HEK293T (cell line): ENCODE measurements at regions not wholly inside any gene's neighbourhood (a gene's known extent, or its start where the extent isn't known, plus 50 kb on each side); places are given as distances from the start of the nearest gene placed in this dataset.

ENCODE experiments used
- CTCF ChIA-PET: fragments of 350-600 bp; formaldehyde crosslinking; extraction: SDS; loops from one replicate; lab custom pipeline; 2021; ENCODE audit warnings: antibody characterized with exemption, inconsistent platforms; lab: Yijun Ruan, JAX
- POLR2A ChIA-PET: fragments of 350-600 bp; formaldehyde crosslinking; extraction: SDS; loops from one replicate; lab custom pipeline; 2020; ENCODE audit warnings: antibody characterized with exemption, inconsistent platforms; lab: Yijun Ruan, JAX
- DNase-seq: peaks from one replicate; pipeline ENCODE4 v3.0.0; 2012; ENCODE audit warnings: mixed read lengths; ENCODE audit errors: extremely low spot score
- ARNT ChIP-seq: fragments of 450-650 bp; IDR thresholded peaks from 2 replicates; pipeline ENCODE4 v1.6.1; 2017; ENCODE audit warnings: mild to moderate bottlenecking
- BHLHE40 ChIP-seq: fragments of 450-650 bp; IDR thresholded peaks from 2 replicates; pipeline ENCODE4 v1.6.1; 2016; ENCODE audit warnings: mild to moderate bottlenecking, moderate library complexity, borderline replicate concordance
- CTBP1 ChIP-seq: fragments of 450-650 bp; IDR thresholded peaks from 2 replicates; pipeline ENCODE4 v1.6.1; 2016; ENCODE audit warnings: borderline replicate concordance
- ELF4 ChIP-seq: fragments of 450-650 bp; IDR thresholded peaks from 2 replicates; pipeline ENCODE4 v1.6.1; 2017; ENCODE audit warnings: antibody characterized with exemption
- FOXA1 ChIP-seq: fragments of 450-650 bp; IDR thresholded peaks from 2 replicates; pipeline ENCODE4 v1.6.1; 2016; ENCODE audit warnings: mild to moderate bottlenecking
- FOXK2 ChIP-seq: fragments of 450-650 bp; IDR thresholded peaks from 2 replicates; pipeline ENCODE4 v1.6.1; 2016; ENCODE audit warnings: mild to moderate bottlenecking
- FOXM1 ChIP-seq: fragments of 450-650 bp; IDR thresholded peaks from 2 replicates; pipeline ENCODE4 v1.6.1; 2017; ENCODE audit warnings: mild to moderate bottlenecking, borderline replicate concordance
- HDGF ChIP-seq: fragments of 450-650 bp; IDR thresholded peaks from 2 replicates; pipeline ENCODE4 v1.6.1; 2017; ENCODE audit warnings: antibody characterized with exemption, borderline replicate concordance
- L3MBTL2 ChIP-seq: fragments of 450-650 bp; conservative IDR thresholded peaks from 2 replicates; pipeline ENCODE4 v1.6.1; 2016; ENCODE audit warnings: mild to moderate bottlenecking
- LEF1 ChIP-seq: fragments of 450-650 bp; IDR thresholded peaks from 2 replicates; pipeline ENCODE4 v1.6.1; 2017; ENCODE audit warnings: mild to moderate bottlenecking, borderline replicate concordance
- NFRKB ChIP-seq: fragments of 450-650 bp; IDR thresholded peaks from 2 replicates; pipeline ENCODE4 v1.6.1; 2016; ENCODE audit warnings: mild to moderate bottlenecking, moderate library complexity
- PKNOX1 ChIP-seq: fragments of 450-650 bp; IDR thresholded peaks from 2 replicates; pipeline ENCODE4 v1.6.1; 2016
- SP1 ChIP-seq: fragments of 450-650 bp; IDR thresholded peaks from 2 replicates; pipeline ENCODE4 v1.6.1; 2017
- SUZ12 ChIP-seq: fragments of 450-650 bp; IDR thresholded peaks from 2 replicates; pipeline ENCODE4 v1.6.1; 2016; ENCODE audit warnings: mild to moderate bottlenecking
- TARDBP ChIP-seq: fragments of 450-650 bp; IDR thresholded peaks from 2 replicates; pipeline ENCODE4 v1.6.1; 2016
- ZNF384 ChIP-seq: fragments of 450-650 bp; IDR thresholded peaks from 2 replicates; pipeline ENCODE4 v1.6.1; 2016

DNA sequence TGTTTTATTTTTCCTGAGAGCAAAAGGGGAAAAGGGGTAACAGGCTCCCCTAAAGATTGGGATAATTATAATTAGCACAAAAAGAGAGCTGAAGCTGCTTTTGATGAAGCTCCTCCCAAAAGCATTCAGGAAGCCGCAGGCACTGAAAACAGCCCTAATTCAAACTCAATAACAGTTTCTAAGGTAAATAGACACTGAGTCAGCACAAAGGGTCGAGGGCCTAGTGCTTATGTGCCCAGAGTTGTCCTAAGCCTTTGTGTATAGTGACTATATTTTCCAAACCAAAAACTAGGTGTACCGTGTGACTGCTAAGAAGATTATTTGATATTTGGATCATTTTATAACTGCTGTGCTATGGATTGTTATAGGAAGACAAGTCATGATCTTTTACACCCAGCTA is 67.7 kb downstream of the HMHB1 start:
- CTCF ChIA-PET: interaction anchor here (1.6 kb wide), 1 partner anchor 14 kb away, joined by 3 read pairs; no protein-coding TSS in a partner anchor
- POLR2A ChIA-PET: no interaction called here
- no peak for DNase-seq
- TF ChIP-seq PKNOX1 (no peak), SUZ12 (no peak), ARNT (no peak), BHLHE40 (no peak), SP1 (no peak), HDGF (no peak), FOXM1 (no peak)

GRCh38 chr5:143880178-143880577 is 68.2 kb downstream of the HMHB1 start:
- no peak for DNase-seq
- CTCF ChIA-PET: interaction anchor here (1.6 kb wide), 1 partner anchor 14 kb away, joined by 3 read pairs; no protein-coding TSS in a partner anchor
- POLR2A ChIA-PET: no interaction called here
- no peak for TF ChIP-seq FOXK2
- TF ChIP-seq ELF4: no peak
- TF ChIP-seq TARDBP: no peak
- TF ChIP-seq FOXA1: no peak
- TF ChIP-seq L3MBTL2: no peak
- no peak for TF ChIP-seq HDGF
- no peak for TF ChIP-seq NFRKB
- no peak for TF ChIP-seq PKNOX1
- TF ChIP-seq BHLHE40: no peak
- no peak for TF ChIP-seq ARNT

- CTCF ChIA-PET: no interaction called here
- TF ChIP-seq TARDBP: no peak
- TF ChIP-seq FOXM1: no peak
- TF ChIP-seq LEF1: no peak
- TF ChIP-seq SP1: no peak
- POLR2A ChIA-PET: no interaction called here
- DNase-seq: no peak
Observed at GRCh38 chr5:143882520-143882919, 70.6 kb downstream of the HMHB1 start.

- DNase-seq: no peak
- CTCF ChIA-PET: interaction anchor here (0.5 to 0.7 kb wide), 3 partner anchors 45 to 1362 kb away, joined by 3 to 5 read pairs (median 4); no protein-coding TSS in a partner anchor
- TF ChIP-seq FOXA1: no peak
- TF ChIP-seq FOXM1: no peak
- TF ChIP-seq NFRKB: no peak
- no peak for TF ChIP-seq ARNT
- TF ChIP-seq PKNOX1: no peak
- no peak for TF ChIP-seq FOXK2
- TF ChIP-seq ELF4: no peak
- TF ChIP-seq L3MBTL2: no peak
- no peak for TF ChIP-seq BHLHE40
- POLR2A ChIA-PET: no interaction called here
Observed at GRCh38 chr5:143886096-143886495, 74.1 kb downstream of the HMHB1 start.

- TF ChIP-seq PKNOX1 (no peak), L3MBTL2 (no peak), ARNT (no peak), FOXM1 (no peak), SUZ12 (no peak), LEF1 (no peak), HDGF (no peak), SP1 (no peak), ZNF384 (no peak), TARDBP (no peak), BHLHE40 (no peak), CTBP1 (no peak), FOXK2 (no peak), ELF4 (no peak), NFRKB (no peak), FOXA1 (no peak)
- CTCF ChIA-PET: interaction anchor here (0.5 to 0.7 kb wide), 6 partner anchors 28 to 1224 kb away, joined by 3 to 4 read pairs (median 3); no protein-coding TSS in a partner anchor
- POLR2A ChIA-PET: no interaction called here
- DNase-seq: no peak
Observed at GRCh38 chr5:143886651-143887638, 75.0 kb downstream of the HMHB1 start.
